ENCODE measurements at regions not wholly inside any gene's neighbourhood (a gene's known extent, or its start where the extent isn't known, plus 50 kb on each side); places are given as distances from the start of the nearest gene placed in this dataset.
"Not testable (repeated sequence)": the region's sequence is repeated elsewhere in the genome, so short reads cannot be mapped to it uniquely, and the experiment has no call there.

DNA sequence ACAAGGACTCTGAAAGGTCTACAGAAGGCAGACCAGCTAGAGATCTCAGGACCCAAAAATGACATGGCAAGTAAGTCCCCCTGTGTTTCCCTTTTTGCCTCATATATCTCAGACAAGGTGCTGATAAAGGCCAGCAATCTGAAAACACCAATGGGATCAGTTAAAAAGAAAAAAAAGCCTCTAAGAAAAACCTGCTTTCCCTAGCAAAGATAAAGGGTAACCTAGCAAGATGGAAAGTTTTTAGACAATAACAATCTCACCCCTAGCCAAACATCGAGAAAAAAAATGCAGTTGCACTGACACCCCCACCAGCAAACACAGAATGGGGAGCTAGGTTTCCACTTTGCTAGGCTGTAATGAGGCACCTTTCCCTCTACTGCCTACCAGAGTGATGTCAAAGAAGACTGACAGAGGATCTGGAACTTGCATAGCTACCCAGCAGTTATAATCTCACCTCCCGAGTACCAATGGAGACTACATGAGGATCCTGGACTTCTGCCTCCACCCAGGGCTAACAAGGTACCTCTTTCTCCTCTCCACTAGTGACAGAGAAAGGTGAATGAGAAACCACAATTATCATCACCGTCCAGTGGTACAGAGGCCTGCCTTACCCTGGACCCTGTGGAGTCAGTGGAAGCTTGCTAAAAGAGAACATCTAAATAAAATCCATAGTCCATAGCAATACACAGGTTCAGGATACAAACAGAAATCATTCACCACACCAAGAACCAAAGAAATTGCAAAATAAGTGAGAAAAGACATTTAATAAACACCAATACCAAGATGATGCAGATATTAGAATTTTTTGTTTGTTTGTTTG, 240.8 kb downstream of the ARHGAP12 start:
- no peak for DNase-seq (ENCODE audit: low read depth in 4 of 4, low spot score in 3 of 4)

DNA sequence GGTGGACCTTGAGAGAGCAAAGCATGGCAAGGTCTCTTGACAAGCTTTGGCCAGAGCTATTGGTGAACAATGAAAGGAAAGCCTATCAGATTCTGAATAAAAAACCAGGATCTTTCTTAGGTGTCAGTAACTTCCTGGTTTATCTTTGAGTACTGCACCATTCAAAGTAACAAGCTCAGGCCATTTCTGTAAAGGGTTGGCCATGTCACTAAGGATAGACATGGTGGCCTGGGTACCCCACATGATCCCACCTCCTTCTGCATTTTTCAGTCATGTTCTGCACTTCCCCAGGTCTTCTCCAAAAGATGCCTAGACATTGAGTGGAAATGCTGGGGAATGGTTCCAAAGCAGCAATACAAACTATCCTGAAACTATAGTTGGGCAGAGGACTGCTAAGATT, 242.0 kb downstream of the ARHGAP12 start:
- no peak for DNase-seq (ENCODE audit: low read depth in 4 of 4, low spot score in 3 of 4)

- DNase-seq (ENCODE audit: low read depth in 4 of 4, low spot score in 3 of 4): no peak
Observed at GRCh38 chr10:31683682-31684081, 244.9 kb downstream of the ARHGAP12 start.

GRCh38 chr10:31679936-31680335, 248.7 kb downstream of the ARHGAP12 start:
- no peak for DNase-seq (ENCODE audit: low read depth in 4 of 4, low spot score in 3 of 4)

GRCh38 chr10:31678575-31679516, 249.8 kb downstream of the ARHGAP12 start:
- no peak for DNase-seq (ENCODE audit: low read depth in 4 of 4, low spot score in 3 of 4)

DNA sequence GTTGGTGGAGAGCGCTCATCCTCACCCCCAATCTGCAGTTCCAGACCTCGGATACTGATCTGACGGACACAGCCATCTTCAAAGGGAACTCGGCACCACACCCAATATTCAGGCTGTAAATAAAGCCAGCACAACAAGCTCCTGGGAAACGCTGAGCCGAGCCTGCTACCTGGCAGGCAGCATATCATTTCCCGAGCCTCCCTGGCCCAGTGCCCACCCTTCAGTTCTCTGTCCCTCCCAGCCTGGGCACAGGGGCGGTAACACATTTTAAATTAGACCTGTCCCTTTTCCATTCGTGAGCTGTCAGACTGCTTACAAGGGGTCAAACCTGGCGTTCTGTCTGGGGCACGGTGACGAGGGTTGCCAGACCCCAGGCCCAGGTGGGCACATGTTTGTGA, 250.5 kb downstream of the ARHGAP12 start:
- no peak for DNase-seq (ENCODE audit: low read depth in 4 of 4, low spot score in 3 of 4)

GRCh38 chr10:31677195-31678138, 251.2 kb downstream of the ARHGAP12 start:
- DNase-seq (ENCODE audit: low read depth in 4 of 4, low spot score in 3 of 4): no peak

- no peak for DNase-seq (ENCODE audit: low read depth in 4 of 4, low spot score in 3 of 4)
Observed at GRCh38 chr10:31675726-31676125, 252.9 kb downstream of the ARHGAP12 start.

DNA sequence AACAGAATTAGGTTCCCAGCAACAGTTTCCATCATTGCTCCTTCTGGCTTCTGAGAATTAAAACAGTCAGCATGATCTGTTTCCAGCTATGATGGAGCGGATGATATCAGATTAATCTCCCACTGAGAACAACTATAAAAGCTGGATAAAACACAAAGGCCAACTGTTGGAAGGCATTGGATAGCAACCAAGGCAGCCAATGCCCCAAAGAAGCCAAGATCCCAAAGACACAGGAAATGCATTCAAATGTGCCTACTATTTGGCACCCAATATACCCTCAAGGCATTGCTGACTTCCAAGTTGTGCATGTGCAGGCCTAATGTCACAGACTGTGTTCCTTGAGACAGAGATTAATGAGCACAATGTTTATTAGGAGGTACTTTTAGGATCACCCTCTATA, 259.3 kb downstream of the ARHGAP12 start:
- no peak for DNase-seq (ENCODE audit: low read depth in 4 of 4, low spot score in 3 of 4)

- DNase-seq (ENCODE audit: low read depth in 4 of 4, low spot score in 3 of 4): no peak
Observed at GRCh38 chr10:31668326-31668725, 260.3 kb downstream of the ARHGAP12 start.

DNA sequence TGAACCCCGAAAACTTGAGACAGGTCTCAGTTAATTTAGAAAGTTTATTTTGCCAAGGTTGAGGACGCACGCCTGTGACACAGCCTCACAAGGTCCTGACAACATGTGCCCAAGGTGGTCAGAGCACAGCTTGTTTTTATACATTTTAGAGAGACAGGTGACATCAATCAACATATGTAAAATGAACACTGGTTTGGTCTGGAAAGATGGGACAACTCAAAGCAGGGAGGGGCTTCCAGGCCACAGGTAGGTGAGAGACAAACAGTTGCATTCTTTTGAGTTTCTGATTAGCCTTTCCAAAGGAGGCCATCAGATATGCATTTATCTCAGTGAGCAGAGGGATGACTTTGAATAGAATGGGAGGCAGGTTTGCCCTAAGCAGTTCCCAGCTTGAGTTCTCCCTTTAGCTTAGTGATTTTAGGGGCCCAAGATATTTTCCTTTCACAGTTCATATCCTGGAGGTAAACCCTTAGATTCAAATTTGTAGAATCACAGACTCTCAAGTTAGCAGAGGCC, 262.8 kb downstream of the ARHGAP12 start:
- DNase-seq (ENCODE audit: low read depth in 4 of 4, low spot score in 3 of 4): not testable (repeated sequence)

GRCh38 chr10:31664803-31665202, 263.8 kb downstream of the ARHGAP12 start:
- no peak for DNase-seq (ENCODE audit: low read depth in 4 of 4, low spot score in 3 of 4)

DNA sequence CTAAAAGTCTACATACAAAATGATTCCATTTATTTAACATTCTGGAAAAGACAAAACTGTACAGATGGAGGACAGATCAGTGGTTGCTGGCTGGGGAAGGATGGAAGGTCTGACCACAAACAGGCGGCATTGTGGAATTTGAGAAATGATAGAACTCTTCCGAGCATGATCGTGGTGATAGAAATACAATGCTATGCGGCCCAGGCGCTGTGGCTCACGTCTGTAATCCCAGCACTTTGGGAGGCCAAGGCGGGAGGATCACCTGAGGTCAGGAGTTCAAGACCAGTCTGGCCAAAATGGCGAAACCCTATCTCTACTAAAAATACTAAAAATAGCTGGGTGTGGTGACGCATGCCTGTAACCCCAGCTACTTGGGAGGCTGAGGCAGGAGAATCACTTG, 264.6 kb downstream of the ARHGAP12 start:
- not testable (repeated sequence) for DNase-seq (ENCODE audit: low read depth in 4 of 4, low spot score in 3 of 4)

DNA sequence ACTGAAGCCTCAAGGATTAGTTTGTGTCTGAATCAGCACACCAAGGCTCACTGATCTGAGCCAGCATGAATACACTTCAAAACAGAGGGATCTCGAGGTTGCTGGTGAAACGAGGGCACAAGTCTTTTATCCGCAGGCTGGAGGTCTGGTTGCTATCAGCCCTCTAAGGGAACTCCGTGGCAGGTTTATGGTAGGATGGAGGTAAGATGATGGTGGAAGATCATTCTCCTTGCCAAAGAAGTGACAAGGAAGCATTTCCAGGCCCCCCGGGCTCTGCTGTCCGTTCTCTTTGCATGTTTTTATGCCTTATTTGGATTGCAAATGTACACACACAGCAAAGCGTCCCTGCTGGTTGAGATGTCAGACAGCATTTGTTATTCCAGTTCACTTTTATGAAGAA, 268.3 kb downstream of the ARHGAP12 start:
- DNase-seq (ENCODE audit: low read depth in 4 of 4, low spot score in 3 of 4): no peak

DNA sequence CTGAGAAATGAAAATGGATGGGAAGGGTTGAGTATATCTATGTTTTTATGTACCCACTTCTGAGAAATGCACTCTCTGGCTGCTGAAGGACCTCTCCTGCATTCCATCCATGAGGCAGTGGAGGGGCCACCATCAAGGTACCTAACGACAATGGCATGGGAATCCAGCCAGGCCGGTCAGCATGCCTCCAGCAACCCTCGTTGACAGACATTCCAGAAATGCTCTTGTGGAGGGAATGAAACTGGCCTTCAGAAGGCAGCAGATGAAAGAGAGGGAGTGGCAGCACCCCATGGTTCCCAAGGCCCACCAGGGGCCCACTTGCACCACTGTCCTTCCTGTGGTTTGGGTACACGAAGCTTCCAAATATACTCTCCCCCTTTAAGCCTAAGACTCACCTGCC, 269.0 kb downstream of the ARHGAP12 start:
- no peak for DNase-seq (ENCODE audit: low read depth in 4 of 4, low spot score in 3 of 4)

DNA sequence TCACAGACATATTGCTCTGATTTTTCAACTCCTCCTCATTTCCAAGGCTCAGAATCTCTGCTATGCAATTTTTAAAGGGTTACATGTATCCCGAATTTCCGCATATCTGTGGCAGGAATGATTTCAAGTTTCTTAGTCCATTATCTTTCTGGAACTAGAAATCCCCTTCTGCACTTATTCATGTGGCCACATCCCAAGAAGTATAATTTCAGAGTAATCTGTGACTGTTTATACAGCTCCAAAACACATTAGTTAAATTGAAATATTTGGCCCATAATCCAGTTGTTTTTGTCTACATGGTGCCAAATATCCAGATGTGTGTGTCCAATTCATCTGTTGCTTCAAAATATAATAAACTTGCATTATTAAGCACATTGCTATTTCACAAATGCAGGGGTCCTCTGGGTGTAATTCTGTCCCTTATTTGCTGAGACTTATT, 271.2 kb downstream of the ARHGAP12 start:
- DNase-seq (ENCODE audit: low read depth in 4 of 4, low spot score in 3 of 4): peak in 1 of 4 donors; percentile 54

GRCh38 chr10:31656851-31657433, 271.7 kb downstream of the ARHGAP12 start:
- peak in 1 of 4 donors; percentile 47 for DNase-seq (ENCODE audit: low read depth in 4 of 4, low spot score in 3 of 4)

DNA sequence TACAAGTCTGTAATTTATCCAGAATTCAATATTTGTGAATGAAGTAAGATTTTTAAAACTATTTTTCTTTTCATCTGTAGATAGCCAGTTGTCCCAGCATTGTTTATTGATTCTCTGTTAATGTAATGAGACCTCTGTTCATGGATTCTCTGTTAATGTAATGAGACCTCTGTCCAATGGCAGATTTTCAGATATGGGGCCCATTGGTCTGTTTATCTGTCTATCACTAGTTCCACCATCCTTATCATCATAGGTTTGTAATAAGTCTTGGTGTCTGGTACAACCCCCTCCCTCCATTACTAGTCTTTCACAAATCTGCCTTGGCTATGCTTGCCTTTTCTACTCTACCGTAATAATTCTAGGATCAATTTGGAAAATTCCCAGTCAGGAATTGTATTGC, 276.6 kb downstream of the ARHGAP12 start:
- no peak for DNase-seq (ENCODE audit: low read depth in 4 of 4, low spot score in 3 of 4)

DNA sequence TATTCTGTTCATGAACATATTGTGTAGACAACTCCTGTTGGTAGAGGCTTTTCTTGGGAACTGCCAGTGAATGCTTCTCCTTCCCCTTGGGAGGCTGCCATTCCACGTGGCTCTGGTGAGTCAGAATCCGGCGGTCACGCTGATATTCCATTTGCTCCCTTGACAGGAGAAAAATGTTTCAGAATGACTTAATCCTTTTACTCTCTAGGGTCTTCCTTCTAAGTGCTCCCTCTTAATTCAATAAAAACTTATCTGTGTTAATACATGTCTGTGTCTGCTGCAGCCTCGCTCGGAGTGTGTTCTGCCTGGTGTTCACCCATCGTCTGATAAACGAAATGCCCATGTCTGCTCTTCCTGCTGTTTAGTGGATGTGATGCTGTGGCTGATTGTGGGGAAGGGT, 278.6 kb downstream of the ARHGAP12 start:
- DNase-seq (ENCODE audit: low read depth in 4 of 4, low spot score in 3 of 4): no peak

GRCh38 chr10:31648966-31649365, 279.7 kb downstream of the ARHGAP12 start:
- DNase-seq (ENCODE audit: low read depth in 4 of 4, low spot score in 3 of 4): no peak

Measured in right renal pelvis (tissue), 4 donors.